Endothelial cell of umbilical vein (primary cell): ENCODE measurements at regions not wholly inside any gene's neighbourhood (a gene's known extent, or its start where the extent isn't known, plus 50 kb on each side); places are given as distances from the start of the nearest gene placed in this dataset.

ENCODE experiments used
- BruUV-seq: library from RNA; stranded (reverse); fragments of 400-500 nt; replicated peaks from 2 replicates; lab custom pipeline; 2021; lab: Mats Ljungman, UMichigan
- CTCF ChIA-PET: fragments of 300-600, 350-600 bp; sonication (Branson Sonifier 250); formaldehyde crosslinking; loops from one replicate; lab custom pipeline; 2021; ENCODE audit warnings: antibody characterized with exemption, inconsistent platforms; lab: Charles Lee
- POLR2A ChIA-PET: fragments of 300-600, 350-600 bp; sonication (Branson Sonifier 250); formaldehyde crosslinking; loops from one replicate; lab custom pipeline; 2021; ENCODE audit warnings: antibody characterized with exemption, inconsistent platforms; lab: Charles Lee
- DNase-seq: peaks from one replicate; pipeline ENCODE4 v3.0.0-alpha.2; 2011; ENCODE audit warnings: low read depth, low spot score
- FAIRE-seq: peaks from 2 replicates; lab custom pipeline; 2011; peaks lifted over from hg19 to GRCh38; lab: Jason Lieb, UNC
- H2AFZ ChIP-seq: 2 replicates; pipeline ENCODE4 v1.6.0; 2012; ENCODE audit warnings: low read depth, low read length, control low read depth, inconsistent platforms
- H3K27ac ChIP-seq: 2 replicates; pipeline ENCODE4 v1.5.1; 2011; ENCODE audit warnings: low read depth, mild to moderate bottlenecking, control low read depth, low read length, moderate library complexity; ENCODE audit not compliant: insufficient read depth
- H3K27me3 ChIP-seq, 2 experiments: 2 replicates each; pipeline versions ENCODE4 v1.6.0 to v1.6.1; 2011; ENCODE audit warnings: low read length in 2 of 2, mixed read lengths in 1 of 2; ENCODE audit not compliant: control insufficient read depth in 2 of 2, insufficient read depth in 2 of 2
- H3K36me3 ChIP-seq, 2 experiments: 2 replicates in 1 of 2; 3 replicates in 1 of 2; pipeline ENCODE4 v1.5.1; 2011; ENCODE audit warnings: low read length in 2 of 2, mild to moderate bottlenecking in 1 of 2, moderate library complexity in 1 of 2; ENCODE audit not compliant: control insufficient read depth in 2 of 2, insufficient read depth in 2 of 2; ENCODE audit errors: extremely low read depth in 1 of 2
- H3K4me1 ChIP-seq: 3 replicates; pipeline ENCODE4 v1.5.1; 2011; ENCODE audit warnings: mild to moderate bottlenecking, low read length; ENCODE audit not compliant: control insufficient read depth, insufficient read depth; ENCODE audit errors: extremely low read depth
- H3K4me2 ChIP-seq: 2 replicates; pipeline ENCODE4 v1.6.1; 2011; ENCODE audit warnings: low read length, control low read depth, mixed read lengths; ENCODE audit not compliant: insufficient read depth
- H3K4me3 ChIP-seq, 3 experiments: fragments of 200-600 bp in 1 of 3; sonication (generic), shearing (Covaris generic) in 1 of 3; replicated peaks in 1 of 3; 2 replicates each; pipeline ENCODE4 v1.5.1; 2011 to 2016; ENCODE audit warnings: control low read depth in 3 of 3, low read length in 3 of 3, mild to moderate bottlenecking in 2 of 3, inconsistent platforms in 1 of 3, low read depth in 1 of 3, moderate library complexity in 1 of 3; ENCODE audit not compliant: insufficient read depth in 1 of 3
- H3K79me2 ChIP-seq: 2 replicates; pipeline ENCODE4 v1.6.0; 2012; ENCODE audit warnings: low read length, inconsistent platforms; ENCODE audit not compliant: control insufficient read depth, insufficient read depth
- H3K9ac ChIP-seq: replicated peaks from 2 replicates; pipeline ENCODE3; 2011; ENCODE audit warnings: low read length, control low read depth; ENCODE audit not compliant: insufficient read depth; ENCODE audit errors: extremely low read depth
- H3K9me1 ChIP-seq: replicated peaks from 3 replicates; pipeline ENCODE4 v1.6.0; 2011; ENCODE audit warnings: mild to moderate bottlenecking, low read length; ENCODE audit not compliant: control insufficient read depth, insufficient read depth; ENCODE audit errors: extremely low read depth
- H3K9me3 ChIP-seq: replicated peaks from 2 replicates; pipeline ENCODE4 v1.5.1; 2012; ENCODE audit warnings: low read length, inconsistent platforms; ENCODE audit not compliant: control insufficient read depth, insufficient read depth
- H4K20me1 ChIP-seq: replicated peaks from 2 replicates; pipeline ENCODE3; 2011; ENCODE audit warnings: mild to moderate bottlenecking, low read length; ENCODE audit not compliant: control insufficient read depth, insufficient read depth; ENCODE audit errors: extremely low read depth
- CTCF ChIP-seq, 2 donors: IDR thresholded peaks; 1 replicate in 1 of 2; 2 replicates in 1 of 2; pipeline ENCODE4 v1.5.1; 2011; ENCODE audit warnings: low read length in 2 of 2, mild to moderate bottlenecking in 2 of 2, moderate library complexity in 2 of 2, control low read depth in 1 of 2, inconsistent platforms in 1 of 2, low read depth in 1 of 2; ENCODE audit not compliant: insufficient read depth in 1 of 2; ENCODE audit errors: extremely low read depth in 1 of 2
- EZH2 ChIP-seq: IDR thresholded peaks from 2 replicates; pipeline ENCODE4 v1.6.1; 2012; ENCODE audit warnings: borderline replicate concordance, low read depth, mild to moderate bottlenecking, moderate library complexity, low read length, inconsistent platforms; ENCODE audit not compliant: severe bottlenecking
- FOS ChIP-seq: IDR thresholded peaks from 2 replicates; pipeline ENCODE4 v1.6.1; 2011; ENCODE audit warnings: mild to moderate bottlenecking, low read length, moderate library complexity, borderline replicate concordance; ENCODE audit not compliant: insufficient read depth
- GATA2 ChIP-seq: IDR thresholded peaks from 2 replicates; pipeline ENCODE4 v1.7.0; 2011; ENCODE audit warnings: low read depth, mild to moderate bottlenecking, moderate library complexity, mixed read lengths, low read length; ENCODE audit not compliant: insufficient read length, insufficient read depth
- JUN ChIP-seq: IDR thresholded peaks from 2 replicates; pipeline ENCODE4 v1.6.1; 2011; ENCODE audit warnings: borderline replicate concordance, low read depth; ENCODE audit not compliant: insufficient read length, insufficient read depth
- MAX ChIP-seq: IDR thresholded peaks from 2 replicates; pipeline ENCODE4 v1.6.1; 2011; ENCODE audit not compliant: insufficient read depth, insufficient read length
- MYC ChIP-seq: IDR thresholded peaks from one replicate; pipeline ENCODE4 v1.6.1; 2011; ENCODE audit warnings: mild to moderate bottlenecking, low read depth, low read length
- POLR2A ChIP-seq: IDR thresholded peaks from 2 replicates; pipeline ENCODE4 v1.6.1; 2012; ENCODE audit warnings: low read depth, mild to moderate bottlenecking, control low read depth, low read length
- POLR2AphosphoS5 ChIP-seq: IDR thresholded peaks from 2 replicates; pipeline ENCODE4 v1.6.1; 2012; ENCODE audit warnings: low read depth, mild to moderate bottlenecking, control low read depth, low read length, moderate library complexity; ENCODE audit not compliant: insufficient read depth
- dilution Hi-C: fragments of 300-500 bp; cut with MboI; formaldehyde crosslinking; loops from one replicate; pipeline ENCODE4 v1.15.0; 2019; ENCODE audit warnings: low sequenced_read_pairs; ENCODE audit not compliant: extremely low pct_ligation_motif_present
- intact Hi-C: fragments of 100-400 bp; cut with micrococcal nuclease; formaldehyde crosslinking; loops from one replicate; pipeline ENCODE4 v1.10.0; 2022

GRCh38 chr22:48180631-48181030 lies 1418.2 kb downstream of the TBC1D22A start:
- H3K9me3 ChIP-seq: peaks cover 22% of the 10 kb centered on the region
- intact Hi-C loops: no loop called here
- H3K4me2 ChIP-seq: no peak overlapping the region
- no peak overlapping the region for H3K9ac ChIP-seq
- no peak overlapping the region for H3K27ac ChIP-seq
- no TSS peak for BruUV-seq
- no peaks in the 10 kb centered on the region for H3K36me3 ChIP-seq
- ChIA-PET POLR2A (no interaction called here), CTCF (no interaction called here)
- H3K9me1 ChIP-seq: no peaks in the 10 kb centered on the region
- no peaks in the 10 kb centered on the region for H3K4me1 ChIP-seq
- no peak overlapping the region for H2AFZ ChIP-seq
- no peak overlapping the region for H3K4me3 ChIP-seq
- no peaks in the 10 kb centered on the region for H4K20me1 ChIP-seq
- H3K27me3 ChIP-seq: no peaks in the 10 kb centered on the region
- DNase-seq: no peak
- no peak for FAIRE-seq
- no peaks in the 10 kb centered on the region for H3K79me2 ChIP-seq
- dilution Hi-C loops: no loop called here
- TF ChIP-seq MAX: no peak

GRCh38 chr22:48179571-48180546 lies 1417.4 kb downstream of the TBC1D22A start:
- ChIA-PET POLR2A (no interaction called here), CTCF (no interaction called here)
- Histone ChIP-seq H3K4me2 (no peak overlapping the region), H3K4me1 (no peaks in the 10 kb centered on the region), H3K36me3 (no peaks in the 10 kb centered on the region), H3K79me2 (no peaks in the 10 kb centered on the region), H3K4me3 (no peak overlapping the region), H3K9me1 (no peaks in the 10 kb centered on the region), H3K9ac (no peak overlapping the region), H2AFZ (no peak overlapping the region), H3K27ac (no peak overlapping the region), H3K9me3 (peaks cover 18% of the 10 kb centered on the region), H3K27me3 (no peaks in the 10 kb centered on the region), H4K20me1 (no peaks in the 10 kb centered on the region)
- no TSS peak for BruUV-seq
- intact Hi-C loops (no loop called here), dilution Hi-C loops (no loop called here)
- DNase-seq: no peak
- FAIRE-seq: no peak
- no peak for TF ChIP-seq GATA2
- no peak for TF ChIP-seq CTCF (IDR thresholded peaks at IDR 0.05; ENCODE audit: extremely low read depth in 1 of 2, insufficient read depth in 1 of 2, low read depth in 1 of 2, low read length in 2 of 2)
- TF ChIP-seq EZH2: no peak
- TF ChIP-seq FOS: no peak
- TF ChIP-seq JUN: no peak
- TF ChIP-seq MAX: no peak
- TF ChIP-seq MYC: no peak
- no peak for TF ChIP-seq POLR2A
- no peak for TF ChIP-seq POLR2AphosphoS5
